NB4 (cell line): ENCODE measurements at regions not wholly inside any gene's neighbourhood (a gene's known extent, or its start where the extent isn't known, plus 50 kb on each side); places are given as distances from the start of the nearest gene placed in this dataset.

Experiments used
- CTCF ChIP-seq: IDR thresholded peaks from one replicate; pipeline ENCODE4 v1.5.1; 2012; ENCODE audit warnings: low read depth, low read length
- MAX ChIP-seq: IDR thresholded peaks from 2 replicates; pipeline ENCODE4 v1.6.1; 2011; ENCODE audit warnings: low read depth, low read length
- MYC ChIP-seq: IDR thresholded peaks from 2 replicates; pipeline ENCODE4 v1.6.1; 2011; ENCODE audit warnings: low read depth, low read length
- POLR2A ChIP-seq: IDR thresholded peaks from 2 replicates; pipeline ENCODE4 v1.6.1; 2011; ENCODE audit warnings: mild to moderate bottlenecking; ENCODE audit not compliant: insufficient read length; ENCODE audit errors: extremely low read depth

GRCh38 chr7:25944777-25945515 lies 207.1 kb upstream of the NFE2L3 start:
- TF ChIP-seq CTCF: no peak
- no peak for TF ChIP-seq POLR2A
- TF ChIP-seq MAX: no peak
- TF ChIP-seq MYC: no peak
